ENCODE measurements at regions not wholly inside any gene's neighbourhood (a gene's known extent, or its start where the extent isn't known, plus 50 kb on each side); places are given as distances from the start of the nearest gene placed in this dataset.

GRCh38 chr2:59998324-59998723 is 555.1 kb downstream of the BCL11A start (continued):
- TF ChIP-seq YY1 (IDR thresholded peaks at IDR 0.05; ENCODE audit: low read depth, low read length) = no peak
- TF ChIP-seq KDM4A (IDR thresholded peaks at IDR 0.05; ENCODE audit: low read depth, low read length, severe bottlenecking) = no peak
